Keratinocyte (primary cell): ENCODE measurements at regions not wholly inside any gene's neighbourhood (a gene's known extent, or its start where the extent isn't known, plus 50 kb on each side); places are given as distances from the start of the nearest gene placed in this dataset.
"Not testable (repeated sequence)": the region's sequence is repeated elsewhere in the genome, so short reads cannot be mapped to it uniquely, and the experiment has no call there.

Experiments used
- DNase-seq: peaks from one replicate; pipeline ENCODE4 v3.0.0-alpha.2; 2011; ENCODE audit warnings: low read depth, missing footprints, low spot score
- FAIRE-seq: peaks from 2 replicates; lab custom pipeline; 2011; peaks lifted over from hg19 to GRCh38; lab: Jason Lieb, UNC
- H2AFZ ChIP-seq: 2 replicates; pipeline ENCODE4 v1.6.0; 2012; ENCODE audit warnings: low read length, control low read depth, inconsistent platforms; ENCODE audit not compliant: control insufficient read depth
- H3K27ac ChIP-seq: 2 replicates; pipeline ENCODE4 v1.5.1; 2011; ENCODE audit warnings: low read length; ENCODE audit not compliant: control insufficient read depth, insufficient read depth
- H3K27me3 ChIP-seq: 3 replicates; pipeline ENCODE4 v1.6.0; 2011; ENCODE audit warnings: low read length; ENCODE audit not compliant: control insufficient read depth, insufficient read depth; ENCODE audit errors: extremely low read depth
- H3K36me3 ChIP-seq, 2 experiments: 2 replicates in 1 of 2; 3 replicates in 1 of 2; pipeline ENCODE4 v1.5.1; 2011; ENCODE audit warnings: low read length in 2 of 2, mild to moderate bottlenecking in 1 of 2; ENCODE audit not compliant: control insufficient read depth in 2 of 2, insufficient read depth in 2 of 2; ENCODE audit errors: extremely low read depth in 1 of 2
- H3K4me1 ChIP-seq: 3 replicates; pipeline ENCODE4 v1.5.1; 2011; ENCODE audit warnings: low read length; ENCODE audit not compliant: control insufficient read depth, insufficient read depth; ENCODE audit errors: extremely low read depth
- H3K4me2 ChIP-seq: 3 replicates; pipeline ENCODE4 v1.6.0; 2011; ENCODE audit warnings: low read depth, low read length; ENCODE audit not compliant: control insufficient read depth, insufficient read depth; ENCODE audit errors: extremely low read depth
- H3K4me3 ChIP-seq, 3 experiments: fragments of 200-600 bp in 1 of 3; sonication (generic) in 1 of 3; 2 replicates in 2 of 3; 3 replicates in 1 of 3; pipeline ENCODE4 v1.5.1; 2011 to 2016; ENCODE audit warnings: low read length in 3 of 3, mild to moderate bottlenecking in 3 of 3, control low read depth in 2 of 3, inconsistent platforms in 1 of 3, low read depth in 1 of 3, mixed read lengths in 1 of 3, mixed run types in 1 of 3, moderate library complexity in 1 of 3; ENCODE audit not compliant: control insufficient read depth in 2 of 3, insufficient read depth in 2 of 3; ENCODE audit errors: extremely low read depth in 1 of 3
- H3K79me2 ChIP-seq: 2 replicates; pipeline ENCODE4 v1.6.0; 2012; ENCODE audit warnings: low read length; ENCODE audit not compliant: control insufficient read depth, insufficient read depth
- H3K9ac ChIP-seq: 3 replicates; pipeline ENCODE4 v1.6.0; 2011; ENCODE audit warnings: low read length; ENCODE audit not compliant: control insufficient read depth, insufficient read depth; ENCODE audit errors: extremely low read depth
- H3K9me1 ChIP-seq: 3 replicates; pipeline ENCODE4 v1.6.0; 2011; ENCODE audit warnings: low read length; ENCODE audit not compliant: control insufficient read depth, insufficient read depth; ENCODE audit errors: extremely low read depth
- H3K9me3 ChIP-seq: 2 replicates; pipeline ENCODE4 v1.5.1; 2012; ENCODE audit warnings: low read depth, low read length; ENCODE audit not compliant: control insufficient read depth
- H4K20me1 ChIP-seq: 3 replicates; pipeline ENCODE4 v1.6.0; 2011; ENCODE audit warnings: low read length; ENCODE audit not compliant: control insufficient read depth, insufficient read depth; ENCODE audit errors: extremely low read depth
- EZH2 ChIP-seq: IDR thresholded peaks from one replicate; pipeline ENCODE4 v1.6.1; 2012; ENCODE audit warnings: inconsistent platforms, mild to moderate bottlenecking, low read length, moderate library complexity
- dilution Hi-C: fragments of 300-500 bp; cut with MboI; formaldehyde crosslinking; loops from one replicate; pipeline ENCODE4 v1.7.0; 2020; ENCODE audit warnings: low sequenced_read_pairs; ENCODE audit not compliant: extremely low pct_ligation_motif_present
- TF ChIP-seq, protein P1 (sequence below), 3 experiments: IDR thresholded peaks in 1 of 3; conservative IDR thresholded peaks in 1 of 3; optimal IDR thresholded peaks in 1 of 3; 2 replicates in 2 of 3; 3 replicates in 1 of 3; pipeline versions ENCODE3 to v1.5.1; 2011; ENCODE audit warnings: low read length in 3 of 3, mild to moderate bottlenecking in 3 of 3, moderate library complexity in 2 of 3, control low read depth in 1 of 3, inconsistent platforms in 1 of 3; ENCODE audit not compliant: insufficient read depth in 2 of 3; ENCODE audit errors: extremely low read depth in 1 of 3

DNA sequence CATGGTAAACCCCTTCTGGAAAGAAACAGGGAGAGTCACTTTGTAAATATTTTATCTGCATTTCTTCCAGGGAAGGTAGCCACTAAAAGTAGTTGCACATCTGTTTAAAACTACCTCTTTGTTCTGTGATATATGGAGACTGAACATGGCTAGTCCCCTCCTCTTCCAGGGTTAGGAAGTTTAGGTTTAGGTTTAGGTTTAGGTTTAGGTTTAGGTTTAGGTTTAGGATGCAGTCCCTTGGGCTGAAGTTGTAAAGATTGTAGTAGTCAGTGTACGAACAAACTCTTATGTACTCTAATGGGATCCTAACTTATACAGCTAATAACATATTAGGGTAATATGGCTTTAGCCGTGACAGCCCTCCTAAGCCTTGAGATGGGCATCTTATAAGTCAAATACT lies 880.2 kb upstream of the TMEFF2 start:
- H3K9me3 ChIP-seq = no peaks in the 10 kb centered on the region
- no peak overlapping the region for H3K4me2 ChIP-seq
- H3K9me1 ChIP-seq = no peaks in the 10 kb centered on the region
- no peaks in the 10 kb centered on the region for H3K27me3 ChIP-seq
- H3K79me2 ChIP-seq = no peaks in the 10 kb centered on the region
- FAIRE-seq = no peak
- no peak overlapping the region for H3K27ac ChIP-seq
- DNase-seq = no peak
- H3K4me1 ChIP-seq = no peaks in the 10 kb centered on the region
- H3K4me3 ChIP-seq = no peak overlapping the region
- H4K20me1 ChIP-seq = no peaks in the 10 kb centered on the region
- no peak overlapping the region for H2AFZ ChIP-seq
- TF ChIP-seq, protein P1, sequence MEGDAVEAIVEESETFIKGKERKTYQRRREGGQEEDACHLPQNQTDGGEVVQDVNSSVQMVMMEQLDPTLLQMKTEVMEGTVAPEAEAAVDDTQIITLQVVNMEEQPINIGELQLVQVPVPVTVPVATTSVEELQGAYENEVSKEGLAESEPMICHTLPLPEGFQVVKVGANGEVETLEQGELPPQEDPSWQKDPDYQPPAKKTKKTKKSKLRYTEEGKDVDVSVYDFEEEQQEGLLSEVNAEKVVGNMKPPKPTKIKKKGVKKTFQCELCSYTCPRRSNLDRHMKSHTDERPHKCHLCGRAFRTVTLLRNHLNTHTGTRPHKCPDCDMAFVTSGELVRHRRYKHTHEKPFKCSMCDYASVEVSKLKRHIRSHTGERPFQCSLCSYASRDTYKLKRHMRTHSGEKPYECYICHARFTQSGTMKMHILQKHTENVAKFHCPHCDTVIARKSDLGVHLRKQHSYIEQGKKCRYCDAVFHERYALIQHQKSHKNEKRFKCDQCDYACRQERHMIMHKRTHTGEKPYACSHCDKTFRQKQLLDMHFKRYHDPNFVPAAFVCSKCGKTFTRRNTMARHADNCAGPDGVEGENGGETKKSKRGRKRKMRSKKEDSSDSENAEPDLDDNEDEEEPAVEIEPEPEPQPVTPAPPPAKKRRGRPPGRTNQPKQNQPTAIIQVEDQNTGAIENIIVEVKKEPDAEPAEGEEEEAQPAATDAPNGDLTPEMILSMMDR (optimal IDR thresholded peaks at IDR 0.05 in 1 of 3, IDR thresholded peaks at IDR 0.05 in 1 of 3, conservative IDR thresholded peaks at IDR 0.05 in 1 of 3; ENCODE audit: extremely low read depth in 1 of 3, insufficient read depth in 2 of 3, low read length in 3 of 3) = no peak
- no peak for TF ChIP-seq EZH2
- dilution Hi-C loops = no loop called here
- H3K9ac ChIP-seq = no peak overlapping the region
- H3K36me3 ChIP-seq = no peaks in the 10 kb centered on the region

DNA sequence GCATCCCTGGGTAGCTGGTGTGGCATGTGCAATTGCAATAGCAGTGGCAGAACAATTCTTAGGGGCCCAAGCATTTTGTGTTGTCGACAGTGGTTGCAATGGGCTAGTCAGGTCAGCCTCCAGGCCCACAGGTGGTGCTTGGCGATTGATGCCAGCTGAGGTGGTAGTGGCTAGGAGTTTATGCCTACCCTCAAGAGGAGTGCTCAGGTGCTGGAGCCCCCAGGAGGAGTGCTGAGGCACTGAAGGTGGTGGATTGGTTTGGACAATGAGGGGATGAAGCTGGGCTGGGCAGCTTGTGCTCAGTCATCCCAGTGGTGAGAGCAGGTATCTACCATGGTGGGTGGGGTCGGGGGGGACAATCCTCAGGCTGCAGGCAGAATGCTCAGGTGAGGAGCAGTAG lies 877.9 kb upstream of the TMEFF2 start:
- FAIRE-seq (no peak), DNase-seq (no peak)
- dilution Hi-C loops = no loop called here
- Histone ChIP-seq H3K9me3 (no peaks in the 10 kb centered on the region), H3K27me3 (no peaks in the 10 kb centered on the region), H3K36me3 (no peaks in the 10 kb centered on the region), H3K27ac (no peak overlapping the region), H4K20me1 (no peaks in the 10 kb centered on the region), H3K4me1 (no peaks in the 10 kb centered on the region), H2AFZ (no peak overlapping the region), H3K4me2 (no peak overlapping the region), H3K79me2 (no peaks in the 10 kb centered on the region), H3K9ac (no peak overlapping the region), H3K9me1 (no peaks in the 10 kb centered on the region), H3K4me3 (no peak overlapping the region)
- TF ChIP-seq EZH2 = no peak
- TF ChIP-seq, protein P1 (optimal IDR thresholded peaks at IDR 0.05 in 1 of 3, IDR thresholded peaks at IDR 0.05 in 1 of 3, conservative IDR thresholded peaks at IDR 0.05 in 1 of 3; ENCODE audit: extremely low read depth in 1 of 3, insufficient read depth in 2 of 3, low read length in 3 of 3) = no peak

DNA sequence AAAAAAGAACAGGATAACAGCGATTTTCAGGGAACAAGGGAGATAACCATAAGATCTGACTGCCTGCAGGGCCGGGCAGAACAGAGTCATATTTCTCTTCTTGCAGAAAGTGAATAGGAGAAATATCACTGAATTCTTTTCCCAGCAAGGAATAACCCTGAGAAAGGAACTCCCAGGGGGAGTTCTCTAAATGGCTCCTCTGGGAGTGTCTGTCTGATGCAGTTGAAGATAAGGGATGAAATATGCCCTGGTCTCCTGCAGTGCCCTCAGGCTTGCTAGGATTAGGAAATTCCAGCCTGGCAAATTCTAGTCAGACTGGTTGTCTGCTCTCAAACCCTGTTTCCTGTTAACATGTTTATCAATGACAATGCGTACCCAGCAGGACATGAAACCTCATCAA lies 830.8 kb upstream of the TMEFF2 start:
- dilution Hi-C loops, FAIRE-seq, H3K4me3 ChIP-seq, H3K36me3 ChIP-seq, H3K79me2 ChIP-seq, H3K27me3 ChIP-seq, H3K9ac ChIP-seq, H3K4me2 ChIP-seq, H3K9me3 ChIP-seq, H3K9me1 ChIP-seq, H2AFZ ChIP-seq, H3K27ac ChIP-seq, H3K4me1 ChIP-seq, DNase-seq, H4K20me1 ChIP-seq: not testable (repeated sequence)
